GM12878 (cell line): ENCODE measurements at regions not wholly inside any gene's neighbourhood (a gene's known extent, or its start where the extent isn't known, plus 50 kb on each side); places are given as distances from the start of the nearest gene placed in this dataset.

Experiments
- ATAC-seq: fragments of 200-7000 bp; cut with Tn5 transposase; 3 replicates; pipeline ENCODE4 v1.9.1; 2020; ENCODE audit warnings: mild to moderate bottlenecking, moderate library complexity
- BruUV-seq: library from RNA; stranded (reverse); fragments of 400-500 nt; replicated peaks from 2 replicates; lab custom pipeline; 2021; lab: Mats Ljungman, UMichigan
- CTCF ChIA-PET: fragments of 300-600 bp; sonication (Branson Sonifier 250); formaldehyde crosslinking; extraction: SDS; loops from one replicate; lab custom pipeline; 2021; ENCODE audit warnings: inconsistent platforms; lab: Yijun Ruan, JAX
- POLR2A ChIA-PET: fragments of 350-600 bp; formaldehyde crosslinking; extraction: SDS; loops from one replicate; lab custom pipeline; 2021; ENCODE audit warnings: inconsistent platforms; lab: Charles Lee
- RAD21 ChIA-PET: fragments of 300-600 bp; sonication (Branson Sonifier 250); formaldehyde crosslinking; loops from one replicate; lab custom pipeline; 2023; ENCODE audit warnings: antibody characterized with exemption; ENCODE audit not compliant: unreplicated experiment; lab: Charles Lee
- SMC1A ChIA-PET: fragments of 300-600 bp; sonication (Branson Sonifier 250); formaldehyde crosslinking; loops from one replicate; lab custom pipeline; 2023; ENCODE audit not compliant: unreplicated experiment, uncharacterized antibody; lab: Charles Lee
- DNase-seq: peaks from one replicate; pipeline ENCODE4 v3.0.0-alpha.2; 2011; ENCODE audit warnings: low read depth, low spot score
- FAIRE-seq: peaks from 3 replicates; lab custom pipeline; 2011; peaks lifted over from hg19 to GRCh38; lab: Jason Lieb, UNC
- H2AFZ ChIP-seq: 2 replicates; pipeline ENCODE4 v1.6.0; 2011; ENCODE audit warnings: low read depth, low read length, control low read depth; ENCODE audit not compliant: control insufficient read depth
- H3K27ac ChIP-seq: 2 replicates; pipeline ENCODE4 v1.5.1; 2011; ENCODE audit warnings: control low read depth; ENCODE audit not compliant: control insufficient read depth, insufficient read depth
- H3K27me3 ChIP-seq, 2 experiments: replicated peaks in 1 of 2; 2 replicates each; pipeline versions ENCODE4 v1.6.0 to v1.6.1; 2011; ENCODE audit warnings: low read length in 1 of 2; ENCODE audit not compliant: control insufficient read depth in 2 of 2, insufficient read depth in 2 of 2
- H3K36me3 ChIP-seq, 2 experiments: 2 replicates each; pipeline ENCODE4 v1.5.1; 2011; ENCODE audit warnings: low read length in 1 of 2; ENCODE audit not compliant: control insufficient read depth in 2 of 2, insufficient read depth in 2 of 2
- H3K4me1 ChIP-seq: 2 replicates; pipeline ENCODE4 v1.6.1; 2011; ENCODE audit warnings: mild to moderate bottlenecking, low read length, moderate library complexity, mixed read lengths; ENCODE audit not compliant: control insufficient read depth, insufficient read depth
- H3K4me2 ChIP-seq: 2 replicates; pipeline ENCODE4 v1.6.0; 2011; ENCODE audit warnings: control low read depth; ENCODE audit not compliant: control insufficient read depth, insufficient read depth
- H3K4me3 ChIP-seq: fragments of 200-600 bp; sonication (generic); 2 replicates; pipeline ENCODE4 v1.5.1; 2016
- H3K79me2 ChIP-seq: 2 replicates; pipeline ENCODE4 v1.6.0; 2011; ENCODE audit warnings: low read length; ENCODE audit not compliant: control insufficient read depth, insufficient read depth
- H3K9ac ChIP-seq: 2 replicates; pipeline ENCODE4 v1.8.0; 2011; ENCODE audit warnings: low read length, control low read depth, mixed read lengths; ENCODE audit not compliant: control insufficient read depth, insufficient read depth
- H3K9me3 ChIP-seq: replicated peaks from 3 replicates; pipeline ENCODE4 v1.5.1; 2011; ENCODE audit warnings: mild to moderate bottlenecking, low read length; ENCODE audit not compliant: control insufficient read depth, insufficient read depth
- H4K20me1 ChIP-seq: 2 replicates; pipeline ENCODE4 v1.6.0; 2011; ENCODE audit not compliant: control insufficient read depth, insufficient read depth
- ATF7 ChIP-seq: fragments of 450-650 bp; IDR thresholded peaks from 2 replicates; pipeline ENCODE4 v1.6.1; 2016; ENCODE audit warnings: low read depth, mild to moderate bottlenecking
- BHLHE40 ChIP-seq, 2 experiments: fragments of 450-650 bp in 1 of 2; IDR thresholded peaks; 2 replicates each; pipeline ENCODE4 v1.6.1; 2011 to 2017; ENCODE audit warnings: low read depth in 2 of 2, borderline replicate concordance in 1 of 2, improper control_type of control experiment in 1 of 2, low read length in 1 of 2, mild to moderate bottlenecking in 1 of 2
- CUX1 ChIP-seq: IDR thresholded peaks from 2 replicates; pipeline ENCODE4 v1.6.1; 2012; ENCODE audit warnings: improper control_type of control experiment, low read depth, low read length; ENCODE audit not compliant: insufficient replicate concordance
- EED ChIP-seq: sonication (generic); IDR thresholded peaks from 2 replicates; pipeline ENCODE4 v1.6.1; 2016; ENCODE audit warnings: antibody characterized with exemption, low read depth
- GATAD2B ChIP-seq: fragments of 450-650 bp; conservative IDR thresholded peaks from 2 replicates; pipeline ENCODE4 v1.6.1; 2017; ENCODE audit warnings: low read depth, mild to moderate bottlenecking, moderate library complexity
- IKZF2 ChIP-seq, 2 experiments: fragments of 450-650 bp; IDR thresholded peaks; 2 replicates each; pipeline ENCODE4 v1.6.1; 2017; ENCODE audit warnings: mild to moderate bottlenecking in 2 of 2, moderate library complexity in 2 of 2
- MEF2A ChIP-seq: IDR thresholded peaks from 2 replicates; pipeline ENCODE4 v1.6.1; 2011; ENCODE audit warnings: low read depth, mild to moderate bottlenecking, low read length, moderate library complexity; ENCODE audit not compliant: insufficient read depth
- MLLT1 ChIP-seq: fragments of 450-650 bp; IDR thresholded peaks from 2 replicates; pipeline ENCODE4 v1.6.1; 2016; ENCODE audit warnings: mild to moderate bottlenecking
- NFYB ChIP-seq: IDR thresholded peaks from 2 replicates; pipeline ENCODE4 v1.6.1; 2011; ENCODE audit warnings: low read depth, mild to moderate bottlenecking, low read length, improper control_type of control experiment, moderate library complexity; ENCODE audit not compliant: insufficient read depth
- POU2F2 ChIP-seq: IDR thresholded peaks from 3 replicates; pipeline ENCODE4 v1.6.1; 2011; ENCODE audit warnings: low read depth, mild to moderate bottlenecking, low read length, borderline replicate concordance
- RELA ChIP-seq: fragments of 450-650 bp; IDR thresholded peaks from 2 replicates; pipeline ENCODE4 v1.8.0; 2014; ENCODE audit warnings: borderline replicate concordance; ENCODE audit not compliant: partially characterized antibody
- SPI1 ChIP-seq: IDR thresholded peaks from 2 replicates; pipeline ENCODE4 v1.6.1; 2011; ENCODE audit warnings: low read depth, mild to moderate bottlenecking, low read length, moderate library complexity, borderline replicate concordance; ENCODE audit not compliant: insufficient read depth
- STAT3 ChIP-seq: IDR thresholded peaks from 2 replicates; pipeline ENCODE4 v1.6.1; 2011; ENCODE audit warnings: low read depth, low read length, improper control_type of control experiment
- TARDBP ChIP-seq: IDR thresholded peaks from 2 replicates; pipeline ENCODE4 v1.6.1; 2016; ENCODE audit warnings: borderline replicate concordance
- TCF3 ChIP-seq: IDR thresholded peaks from 2 replicates; pipeline ENCODE4 v1.6.1; 2012; ENCODE audit warnings: low read depth, mild to moderate bottlenecking, low read length, borderline replicate concordance; ENCODE audit not compliant: insufficient read depth
- ZBTB4 ChIP-seq: fragments of 450-650 bp; formaldehyde crosslinking; IDR thresholded peaks from 2 replicates; pipeline ENCODE4 v1.4.0; 2022; ENCODE audit warnings: mild to moderate bottlenecking, moderate library complexity
- WGBS: methylation state at CpG from one replicate; pipeline ENCODE4 v1.1.6; 2016; ENCODE audit warnings: low lambda C conversion rate; ENCODE audit not compliant: insufficient replicate concordance, insufficient coverage; ENCODE audit errors: missing lambda C conversion rate; 5-methylcytosine and 5-hydroxymethylcytosine counted together
- in situ Hi-C: fragments of 300-500 bp; cut with MboI; formaldehyde crosslinking; loops from 9 replicates; pipeline ENCODE4 v1.14.3; 2018; ENCODE audit warnings: mixed read lengths
- intact Hi-C: fragments of 100-400 bp; cut with micrococcal nuclease; formaldehyde crosslinking; loops from one replicate; pipeline ENCODE4 v1.14.2; 2022; ENCODE audit not compliant: unreplicated experiment

- CTCF ChIA-PET = no interaction called here
- TF ChIP-seq EED = no peak
- no peak for TF ChIP-seq ATF7
- TF ChIP-seq BHLHE40 (IDR thresholded peaks at IDR 0.05; ENCODE audit: borderline replicate concordance in 1 of 2, low read depth in 2 of 2, low read length in 1 of 2) = no peak
- no peak for TF ChIP-seq IKZF2 (IDR thresholded peaks at IDR 0.05)
- no peak for TF ChIP-seq CUX1
- no peak for TF ChIP-seq STAT3
- no peak for TF ChIP-seq GATAD2B
- TF ChIP-seq SPI1 = no peak
- no peak for TF ChIP-seq TARDBP
- no peak for TF ChIP-seq MEF2A
- TF ChIP-seq NFYB = no peak
- no peak for TF ChIP-seq RELA
- no peak for TF ChIP-seq TCF3
- TF ChIP-seq ZBTB4 (CRISPR knock-in tag) = no peak
- TF ChIP-seq POU2F2 = no peak
- no peak for TF ChIP-seq MLLT1
- TF ChIP-seq, all 136 proteins: peak for 0
- ChIA-PET POLR2A (no interaction called here), RAD21 (no interaction called here), SMC1A (no interaction called here)
- DNase-seq = no peak
- in situ Hi-C loops (no loop called here), intact Hi-C loops (no loop called here)
- H3K4me3 ChIP-seq = no peak overlapping the region
- ATAC-seq = no peak
- no peaks in the 10 kb centered on the region for H4K20me1 ChIP-seq
- H3K4me1 ChIP-seq = no peaks in the 10 kb centered on the region
- no peaks in the 10 kb centered on the region for H3K36me3 ChIP-seq
- no peak overlapping the region for H3K9ac ChIP-seq
- H3K79me2 ChIP-seq = no peaks in the 10 kb centered on the region
- 31% methylated on average over 2 of the region's 2 CpGs for WGBS
- H3K4me2 ChIP-seq = no peak overlapping the region
- H3K27ac ChIP-seq = no peak overlapping the region
- no peak overlapping the region for H2AFZ ChIP-seq
- H3K27me3 ChIP-seq = no peaks in the 10 kb centered on the region
- H3K9me3 ChIP-seq = no peaks in the 10 kb centered on the region
- no peak for FAIRE-seq
- no TSS peak for BruUV-seq
Observed at GRCh38 chr1:79074975-79075374, 68.4 kb upstream of the ADGRL4 start.
